Right lobe of liver (tissue), 4 donors: ENCODE measurements at regions not wholly inside any gene's neighbourhood (a gene's known extent, or its start where the extent isn't known, plus 50 kb on each side); places are given as distances from the start of the nearest gene placed in this dataset.

ENCODE experiments used
- POLR2A ChIP-seq: fragments of 450-650 bp; IDR thresholded peaks from one replicate; pipeline ENCODE4 v1.6.1; 2017; ENCODE audit warnings: antibody characterized with exemption, mild to moderate bottlenecking
- TF ChIP-seq, protein P1 (sequence below), 4 donors: fragments of 200-600 bp in 3 of 4; fragments of 450-650 bp in 1 of 4; IDR thresholded peaks; one replicate each; pipeline versions ENCODE4 v1.5.1 to v1.8.0; 2016 to 2022; ENCODE audit warnings: antibody characterized with exemption in 4 of 4, mild to moderate bottlenecking in 2 of 4
- donor health status: DM: no; HTN: no; CAD: no.
- donor health status: DM: no; HTN: no; CAD: no.
- donor health status: DM: no; HTN: yes; CAD: no.

DNA sequence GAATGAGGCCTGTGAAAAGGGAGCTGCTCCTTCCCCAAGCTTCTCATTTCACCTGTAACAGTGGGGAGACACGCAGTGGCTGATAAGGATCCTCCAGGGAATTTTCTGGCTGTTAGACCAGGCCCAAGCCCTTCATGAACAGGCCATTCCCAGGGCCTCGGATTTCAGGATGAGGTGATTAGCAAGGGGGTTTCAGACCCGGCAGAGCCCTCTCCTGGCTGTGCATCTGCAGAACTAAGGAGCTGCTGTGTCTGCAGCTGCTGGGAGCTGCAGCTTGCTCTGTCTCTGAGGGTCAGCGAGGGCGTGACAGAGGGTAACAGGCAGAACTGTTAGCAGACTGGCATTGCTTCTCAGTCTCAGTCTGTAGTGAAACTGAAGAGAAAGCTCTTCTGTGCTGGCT lies 110.4 kb downstream of the KCNA5 start:
- no peak for TF ChIP-seq POLR2A
- TF ChIP-seq, protein P1, sequence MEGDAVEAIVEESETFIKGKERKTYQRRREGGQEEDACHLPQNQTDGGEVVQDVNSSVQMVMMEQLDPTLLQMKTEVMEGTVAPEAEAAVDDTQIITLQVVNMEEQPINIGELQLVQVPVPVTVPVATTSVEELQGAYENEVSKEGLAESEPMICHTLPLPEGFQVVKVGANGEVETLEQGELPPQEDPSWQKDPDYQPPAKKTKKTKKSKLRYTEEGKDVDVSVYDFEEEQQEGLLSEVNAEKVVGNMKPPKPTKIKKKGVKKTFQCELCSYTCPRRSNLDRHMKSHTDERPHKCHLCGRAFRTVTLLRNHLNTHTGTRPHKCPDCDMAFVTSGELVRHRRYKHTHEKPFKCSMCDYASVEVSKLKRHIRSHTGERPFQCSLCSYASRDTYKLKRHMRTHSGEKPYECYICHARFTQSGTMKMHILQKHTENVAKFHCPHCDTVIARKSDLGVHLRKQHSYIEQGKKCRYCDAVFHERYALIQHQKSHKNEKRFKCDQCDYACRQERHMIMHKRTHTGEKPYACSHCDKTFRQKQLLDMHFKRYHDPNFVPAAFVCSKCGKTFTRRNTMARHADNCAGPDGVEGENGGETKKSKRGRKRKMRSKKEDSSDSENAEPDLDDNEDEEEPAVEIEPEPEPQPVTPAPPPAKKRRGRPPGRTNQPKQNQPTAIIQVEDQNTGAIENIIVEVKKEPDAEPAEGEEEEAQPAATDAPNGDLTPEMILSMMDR (IDR thresholded peaks at IDR 0.05) = no peak
